K562 (cell line): ENCODE measurements at regions not wholly inside any gene's neighbourhood (a gene's known extent, or its start where the extent isn't known, plus 50 kb on each side); places are given as distances from the start of the nearest gene placed in this dataset.

ENCODE experiments used
- ATAC-seq: fragments of 200-7000 bp; cut with Tn5 transposase; 3 replicates; pipeline ENCODE4 v1.9.1; 2020; ENCODE audit warnings: moderate library complexity
- BruUV-seq: library from RNA; stranded (reverse); fragments of 400-500 nt; replicated peaks from 2 replicates; lab custom pipeline; 2021; lab: Mats Ljungman, UMichigan
- CTCF ChIA-PET: fragments of 300-600 bp; formaldehyde crosslinking; extraction: SDS; loops from one replicate; lab custom pipeline; 2021; ENCODE audit warnings: low intra/inter-chr PET ratio; lab: Yijun Ruan, JAX
- POLR2A ChIA-PET: fragments of 300-600, 350-650 bp; sonication (Branson Sonifier 250); formaldehyde crosslinking; extraction: SDS; loops from one replicate; lab custom pipeline; 2021; ENCODE audit warnings: antibody characterized with exemption, inconsistent platforms; lab: Yijun Ruan, JAX
- DNase-seq, 4 experiments: peaks; one replicate each; pipeline versions ENCODE4 v3.0.0 to v3.0.0-alpha.2; 2011 to 2018; ENCODE audit warnings: low spot score in 3 of 4, mixed read lengths in 3 of 4; ENCODE audit errors: extremely low read depth in 1 of 4
- FAIRE-seq: peaks from 2 replicates; lab custom pipeline; 2011; peaks lifted over from hg19 to GRCh38; lab: Jason Lieb, UNC
- H2AFZ ChIP-seq: 2 replicates; pipeline ENCODE4 v1.6.0; 2011; ENCODE audit warnings: low read depth, low read length, control low read depth, inconsistent platforms
- H3K27ac ChIP-seq: fragments of 200-600 bp; 3 replicates; pipeline ENCODE4 v1.8.0; 2011; ENCODE audit warnings: low read depth, mild to moderate bottlenecking, control low read depth, inconsistent platforms, low read length, moderate library complexity, mixed read lengths; ENCODE audit errors: extremely low read depth
- H3K27me3 ChIP-seq, 2 experiments: fragments of 300-600 bp in 1 of 2; 2 replicates in 1 of 2; 3 replicates in 1 of 2; pipeline versions ENCODE4 v1.6.0 to v1.8.0; 2011; ENCODE audit warnings: inconsistent platforms in 2 of 2, low read length in 2 of 2, mild to moderate bottlenecking in 1 of 2, mixed read lengths in 1 of 2, moderate library complexity in 1 of 2; ENCODE audit not compliant: control insufficient read depth in 2 of 2, insufficient read depth in 2 of 2
- H3K36me3 ChIP-seq: fragments of 300-600 bp; 3 replicates; pipeline ENCODE4 v1.8.0; 2011; ENCODE audit warnings: mild to moderate bottlenecking, low read length, inconsistent platforms; ENCODE audit not compliant: control insufficient read depth, insufficient read depth
- H3K4me1 ChIP-seq, 2 experiments: fragments of 200-600 bp in 1 of 2; replicated peaks in 1 of 2; 2 replicates in 1 of 2; 3 replicates in 1 of 2; pipeline versions ENCODE4 v1.5.1 to v1.8.0; 2011; ENCODE audit warnings: inconsistent platforms in 2 of 2, low read length in 2 of 2, mild to moderate bottlenecking in 1 of 2, mixed read lengths in 1 of 2, moderate library complexity in 1 of 2; ENCODE audit not compliant: control insufficient read depth in 2 of 2, insufficient read depth in 2 of 2
- H3K4me2 ChIP-seq: 2 replicates; pipeline ENCODE4 v1.6.1; 2011; ENCODE audit warnings: low read length, control low read depth, inconsistent platforms, mixed read lengths; ENCODE audit not compliant: insufficient read depth
- H3K4me3 ChIP-seq: fragments of 200-600 bp; sonication (generic), shearing (Covaris generic); 2 replicates; pipeline ENCODE4 v1.5.1; 2016; ENCODE audit warnings: control low read depth, inconsistent platforms
- H3K79me2 ChIP-seq: fragments of 200-600 bp; 3 replicates; pipeline ENCODE4 v1.8.0; 2011; ENCODE audit warnings: low read length, inconsistent platforms; ENCODE audit not compliant: control insufficient read depth, insufficient read depth
- H3K9ac ChIP-seq, 2 experiments: 2 replicates each; pipeline versions ENCODE4 v1.6.0 to v1.6.1; 2011; ENCODE audit warnings: low read depth in 2 of 2, low read length in 2 of 2, control low read depth in 1 of 2, inconsistent platforms in 1 of 2, mild to moderate bottlenecking in 1 of 2, mixed read lengths in 1 of 2; ENCODE audit not compliant: insufficient read depth in 1 of 2
- H3K9me1 ChIP-seq: one replicate; pipeline ENCODE4 v1.6.0; 2011; ENCODE audit warnings: inconsistent platforms, mild to moderate bottlenecking, low read length, moderate library complexity; ENCODE audit not compliant: control insufficient read depth, insufficient read depth
- H3K9me3 ChIP-seq: replicated peaks from 2 replicates; pipeline ENCODE4 v1.5.1; 2011; ENCODE audit warnings: low read depth, low read length, inconsistent platforms; ENCODE audit not compliant: control insufficient read depth, insufficient read depth
- H4K20me1 ChIP-seq: replicated peaks from 2 replicates; pipeline ENCODE4 v1.6.1; 2011; ENCODE audit warnings: low read length, inconsistent platforms, mixed read lengths; ENCODE audit not compliant: control insufficient read depth, insufficient read depth
- DACH1 ChIP-seq: fragments of 450-650 bp; IDR thresholded peaks from 2 replicates; pipeline ENCODE4 v1.6.1; 2018; ENCODE audit not compliant: partially characterized antibody
- ETV5 ChIP-seq: sonication (generic); formaldehyde crosslinking; IDR thresholded peaks from 2 replicates; pipeline ENCODE4 v1.4.0; 2020; ENCODE audit warnings: low read depth, mild to moderate bottlenecking, missing genetic modification reagents
- LCOR ChIP-seq: sonication (generic); formaldehyde crosslinking; IDR thresholded peaks from 2 replicates; pipeline ENCODE4 v1.8.0; 2022; ENCODE audit warnings: mild to moderate bottlenecking, missing genetic modification reagents
- NRF1 ChIP-seq, 2 experiments: fragments of 450-650 bp; IDR thresholded peaks in 1 of 2; conservative IDR thresholded peaks in 1 of 2; 2 replicates each; pipeline ENCODE4 v1.6.1; 2014; ENCODE audit warnings: mild to moderate bottlenecking in 2 of 2
- U2AF1 ChIP-seq: fragments of 200-400 bp; formaldehyde crosslinking; optimal IDR thresholded peaks from 2 replicates; pipeline ENCODE3; 2017; ENCODE audit warnings: mild to moderate bottlenecking, low read depth, low read length, moderate library complexity
- ZNF212 ChIP-seq: fragments of 450-650 bp; formaldehyde crosslinking; IDR thresholded peaks from 2 replicates; pipeline ENCODE4 v1.4.0; 2020; ENCODE audit warnings: mild to moderate bottlenecking
- ZNF347 ChIP-seq: fragments of 450-650 bp; formaldehyde crosslinking; IDR thresholded peaks from 2 replicates; pipeline ENCODE4 v1.4.0; 2020; ENCODE audit warnings: low read depth, mild to moderate bottlenecking, moderate library complexity
- WGBS: fragments of 100-300 bp; shearing (Covaris generic); methylation state at CpG from one replicate; pipeline ENCODE4 v1.1.6; 2016; ENCODE audit warnings: low coverage, mixed read lengths; ENCODE audit not compliant: insufficient coverage; ENCODE audit errors: missing lambda C conversion rate; 5-methylcytosine and 5-hydroxymethylcytosine counted together
- in situ Hi-C: fragments of 300-500 bp; cut with MboI; formaldehyde crosslinking; loops from 4 replicates; pipeline ENCODE4 v1.15.0; 2018; ENCODE audit warnings: inconsistent platforms, mixed read lengths
- intact Hi-C: fragments of 100-400 bp; cut with micrococcal nuclease; formaldehyde crosslinking; loops from 2 replicates; pipeline ENCODE4 v1.14.2; 2022
- TF ChIP-seq, protein P1 (sequence below): fragments of 450-650 bp; conservative IDR thresholded peaks from 2 replicates; pipeline ENCODE4 v1.6.1; 2016; ENCODE audit warnings: missing genetic modification characterization, low read depth, mild to moderate bottlenecking, missing compliant biosample characterization, moderate library complexity
- TF ChIP-seq, protein P2 (sequence below): fragments of 250-450 bp; sonication (Bioruptor Pico); IDR thresholded peaks from 2 replicates; pipeline ENCODE4 v1.8.0; 2021; ENCODE audit warnings: moderate library complexity, mild to moderate bottlenecking, inconsistent platforms
- TF ChIP-seq, protein P3 (sequence below): sonication (generic); formaldehyde crosslinking; IDR thresholded peaks from 2 replicates; pipeline ENCODE4 v1.8.1; 2023; ENCODE audit warnings: mild to moderate bottlenecking, missing genetic modification reagents, moderate library complexity
- TF ChIP-seq, protein P4 (sequence below): fragments of 200-800 bp; sonication (Bioruptor generic); IDR thresholded peaks from 2 replicates; pipeline ENCODE4 v1.6.1; 2017; ENCODE audit warnings: missing genetic modification characterization, missing compliant biosample characterization
- TF ChIP-seq, protein P5 (sequence below), 2 experiments: fragments of 200-800 bp in 1 of 2; sonication (Bioruptor generic) in 1 of 2; sonication (generic) in 1 of 2; formaldehyde crosslinking in 1 of 2; IDR thresholded peaks in 1 of 2; conservative IDR thresholded peaks in 1 of 2; 2 replicates each; pipeline versions ENCODE4 v1.5.0 to v1.6.1; 2016 to 2020; ENCODE audit warnings: missing compliant biosample characterization in 1 of 2, missing genetic modification characterization in 1 of 2, missing genetic modification reagents in 1 of 2

DNA sequence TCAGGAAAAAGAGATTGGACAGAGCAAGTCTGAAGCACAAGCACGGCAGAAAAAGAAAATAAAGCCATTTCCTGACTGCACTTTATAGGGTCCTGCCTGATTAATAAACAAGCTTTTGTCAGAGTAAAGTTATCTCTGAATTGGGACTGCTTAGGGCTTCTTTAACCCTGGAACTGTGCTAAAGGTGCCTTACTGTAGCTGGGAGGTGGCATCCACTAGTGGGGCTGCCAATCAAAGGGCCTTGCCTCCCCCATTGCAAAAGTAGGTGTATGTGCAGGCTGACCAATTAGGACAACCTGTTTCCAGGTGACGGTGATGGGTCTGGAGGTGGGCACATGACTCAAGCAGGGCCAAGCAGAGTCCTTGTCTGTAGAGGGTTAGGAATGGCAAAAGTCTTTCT lies 57.4 kb upstream of the RAPH1 start:
- BruUV-seq = no TSS peak
- WGBS = 0% methylated on average over 2 of the region's 2 CpGs
- intact Hi-C loops = no loop called here
- TF ChIP-seq, protein P1, sequence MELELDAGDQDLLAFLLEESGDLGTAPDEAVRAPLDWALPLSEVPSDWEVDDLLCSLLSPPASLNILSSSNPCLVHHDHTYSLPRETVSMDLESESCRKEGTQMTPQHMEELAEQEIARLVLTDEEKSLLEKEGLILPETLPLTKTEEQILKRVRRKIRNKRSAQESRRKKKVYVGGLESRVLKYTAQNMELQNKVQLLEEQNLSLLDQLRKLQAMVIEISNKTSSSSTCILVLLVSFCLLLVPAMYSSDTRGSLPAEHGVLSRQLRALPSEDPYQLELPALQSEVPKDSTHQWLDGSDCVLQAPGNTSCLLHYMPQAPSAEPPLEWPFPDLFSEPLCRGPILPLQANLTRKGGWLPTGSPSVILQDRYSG (tag) = no peak
- TF ChIP-seq, protein P2, sequence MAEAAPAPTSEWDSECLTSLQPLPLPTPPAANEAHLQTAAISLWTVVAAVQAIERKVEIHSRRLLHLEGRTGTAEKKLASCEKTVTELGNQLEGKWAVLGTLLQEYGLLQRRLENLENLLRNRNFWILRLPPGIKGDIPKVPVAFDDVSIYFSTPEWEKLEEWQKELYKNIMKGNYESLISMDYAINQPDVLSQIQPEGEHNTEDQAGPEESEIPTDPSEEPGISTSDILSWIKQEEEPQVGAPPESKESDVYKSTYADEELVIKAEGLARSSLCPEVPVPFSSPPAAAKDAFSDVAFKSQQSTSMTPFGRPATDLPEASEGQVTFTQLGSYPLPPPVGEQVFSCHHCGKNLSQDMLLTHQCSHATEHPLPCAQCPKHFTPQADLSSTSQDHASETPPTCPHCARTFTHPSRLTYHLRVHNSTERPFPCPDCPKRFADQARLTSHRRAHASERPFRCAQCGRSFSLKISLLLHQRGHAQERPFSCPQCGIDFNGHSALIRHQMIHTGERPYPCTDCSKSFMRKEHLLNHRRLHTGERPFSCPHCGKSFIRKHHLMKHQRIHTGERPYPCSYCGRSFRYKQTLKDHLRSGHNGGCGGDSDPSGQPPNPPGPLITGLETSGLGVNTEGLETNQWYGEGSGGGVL (CRISPR knock-in tag) = no peak
- no peak for TF ChIP-seq DACH1
- no peak for TF ChIP-seq U2AF1
- no peak for TF ChIP-seq NRF1 (conservative IDR thresholded peaks at IDR 0.05 in 1 of 2, IDR thresholded peaks at IDR 0.05 in 1 of 2)
- TF ChIP-seq, protein P3, sequence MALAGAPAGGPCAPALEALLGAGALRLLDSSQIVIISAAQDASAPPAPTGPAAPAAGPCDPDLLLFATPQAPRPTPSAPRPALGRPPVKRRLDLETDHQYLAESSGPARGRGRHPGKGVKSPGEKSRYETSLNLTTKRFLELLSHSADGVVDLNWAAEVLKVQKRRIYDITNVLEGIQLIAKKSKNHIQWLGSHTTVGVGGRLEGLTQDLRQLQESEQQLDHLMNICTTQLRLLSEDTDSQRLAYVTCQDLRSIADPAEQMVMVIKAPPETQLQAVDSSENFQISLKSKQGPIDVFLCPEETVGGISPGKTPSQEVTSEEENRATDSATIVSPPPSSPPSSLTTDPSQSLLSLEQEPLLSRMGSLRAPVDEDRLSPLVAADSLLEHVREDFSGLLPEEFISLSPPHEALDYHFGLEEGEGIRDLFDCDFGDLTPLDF (CRISPR knock-in tag) = no peak
- TF ChIP-seq, protein P4, sequence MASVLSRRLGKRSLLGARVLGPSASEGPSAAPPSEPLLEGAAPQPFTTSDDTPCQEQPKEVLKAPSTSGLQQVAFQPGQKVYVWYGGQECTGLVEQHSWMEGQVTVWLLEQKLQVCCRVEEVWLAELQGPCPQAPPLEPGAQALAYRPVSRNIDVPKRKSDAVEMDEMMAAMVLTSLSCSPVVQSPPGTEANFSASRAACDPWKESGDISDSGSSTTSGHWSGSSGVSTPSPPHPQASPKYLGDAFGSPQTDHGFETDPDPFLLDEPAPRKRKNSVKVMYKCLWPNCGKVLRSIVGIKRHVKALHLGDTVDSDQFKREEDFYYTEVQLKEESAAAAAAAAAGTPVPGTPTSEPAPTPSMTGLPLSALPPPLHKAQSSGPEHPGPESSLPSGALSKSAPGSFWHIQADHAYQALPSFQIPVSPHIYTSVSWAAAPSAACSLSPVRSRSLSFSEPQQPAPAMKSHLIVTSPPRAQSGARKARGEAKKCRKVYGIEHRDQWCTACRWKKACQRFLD (CRISPR knock-in tag) = no peak
- TF ChIP-seq, protein P5, sequence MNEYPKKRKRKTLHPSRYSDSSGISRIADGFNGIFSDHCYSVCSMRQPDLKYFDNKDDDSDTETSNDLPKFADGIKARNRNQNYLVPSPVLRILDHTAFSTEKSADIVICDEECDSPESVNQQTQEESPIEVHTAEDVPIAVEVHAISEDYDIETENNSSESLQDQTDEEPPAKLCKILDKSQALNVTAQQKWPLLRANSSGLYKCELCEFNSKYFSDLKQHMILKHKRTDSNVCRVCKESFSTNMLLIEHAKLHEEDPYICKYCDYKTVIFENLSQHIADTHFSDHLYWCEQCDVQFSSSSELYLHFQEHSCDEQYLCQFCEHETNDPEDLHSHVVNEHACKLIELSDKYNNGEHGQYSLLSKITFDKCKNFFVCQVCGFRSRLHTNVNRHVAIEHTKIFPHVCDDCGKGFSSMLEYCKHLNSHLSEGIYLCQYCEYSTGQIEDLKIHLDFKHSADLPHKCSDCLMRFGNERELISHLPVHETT (CRISPR knock-in tag; conservative IDR thresholded peaks at IDR 0.05 in 1 of 2, IDR thresholded peaks at IDR 0.05 in 1 of 2) = no peak
- no peak for TF ChIP-seq LCOR
- TF ChIP-seq ZNF347 (CRISPR knock-in tag) = no peak
- TF ChIP-seq ETV5 (CRISPR knock-in tag) = no peak
- no peak for TF ChIP-seq ZNF212 (CRISPR knock-in tag)

More for the DNA sequence above, 57.4 kb upstream of the RAPH1 start:
- no peak overlapping the region for H3K4me2 ChIP-seq
- no peaks in the 10 kb centered on the region for H4K20me1 ChIP-seq
- no peak overlapping the region for H3K4me3 ChIP-seq
- DNase-seq = no peak
- H3K4me1 ChIP-seq = no peaks in the 10 kb centered on the region
- H3K79me2 ChIP-seq = no peaks in the 10 kb centered on the region
- peaks cover 0 to 4% of the 10 kb centered on the region in 2 experiments; a peak in 1 of 5 replicates for H3K27me3 ChIP-seq
- no peaks in the 10 kb centered on the region for H3K9me1 ChIP-seq
- H3K9me3 ChIP-seq = no peaks in the 10 kb centered on the region
- no peak overlapping the region for H3K27ac ChIP-seq
- POLR2A ChIA-PET = no interaction called here
- no peak for FAIRE-seq
- no peak for ATAC-seq
- no peak overlapping the region for H3K9ac ChIP-seq
- no peaks in the 10 kb centered on the region for H3K36me3 ChIP-seq
- H2AFZ ChIP-seq = no peak overlapping the region
- CTCF ChIA-PET = no interaction called here
- in situ Hi-C loops = no loop called here
